NCI-H446 (cell line): ENCODE measurements at regions not wholly inside any gene's neighbourhood (a gene's known extent, or its start where the extent isn't known, plus 50 kb on each side); places are given as distances from the start of the nearest gene placed in this dataset.

Experiments
- DNase-seq, 2 experiments: peaks; one replicate each; lab custom pipeline; 2025; lab: John Stamatoyannopoulos, UW

DNA sequence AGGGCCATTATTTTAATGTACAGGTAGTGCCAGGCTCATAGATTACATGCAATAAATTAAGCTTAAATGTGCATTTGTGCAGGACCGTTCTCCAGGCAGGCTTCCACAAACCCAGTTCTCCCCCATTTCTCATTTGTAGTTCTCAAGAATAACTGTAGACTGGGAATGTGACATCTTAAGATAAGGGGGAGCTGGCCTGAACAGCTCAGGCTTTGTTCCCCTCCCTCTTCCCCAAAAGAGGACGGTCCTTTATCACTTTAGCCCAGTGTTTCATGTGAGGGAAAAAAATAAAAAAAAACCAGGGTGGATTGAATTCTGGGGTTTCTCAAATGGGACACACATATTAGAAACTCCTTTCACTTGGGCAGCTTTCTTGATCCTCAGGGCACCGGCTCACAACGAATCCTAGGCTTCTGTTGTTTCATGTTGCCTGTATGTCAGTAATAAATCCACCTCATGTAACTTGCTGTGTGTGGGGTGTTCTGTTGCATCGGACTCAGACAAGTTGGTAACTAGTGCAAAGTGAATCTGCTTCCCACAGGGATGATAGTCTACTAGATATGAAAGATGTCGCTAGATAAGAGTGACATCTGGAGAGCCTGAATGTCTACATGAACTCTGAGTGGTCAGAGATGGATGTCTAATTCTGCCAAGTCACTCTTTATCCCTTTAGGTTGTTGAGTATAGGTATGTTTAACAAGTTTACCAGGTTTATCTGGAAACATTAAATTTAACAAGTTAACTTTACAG lies 2030.6 kb upstream of the NUDT12 start:
- no peak for DNase-seq

- DNase-seq, result no peak
Observed at GRCh38 chr5:105587963-105588662, 2025.5 kb upstream of the NUDT12 start.

- DNase-seq, result peak; percentile 3 to 76
Observed at GRCh38 chr5:105581988-105582690, 2019.5 kb upstream of the NUDT12 start.

DNA sequence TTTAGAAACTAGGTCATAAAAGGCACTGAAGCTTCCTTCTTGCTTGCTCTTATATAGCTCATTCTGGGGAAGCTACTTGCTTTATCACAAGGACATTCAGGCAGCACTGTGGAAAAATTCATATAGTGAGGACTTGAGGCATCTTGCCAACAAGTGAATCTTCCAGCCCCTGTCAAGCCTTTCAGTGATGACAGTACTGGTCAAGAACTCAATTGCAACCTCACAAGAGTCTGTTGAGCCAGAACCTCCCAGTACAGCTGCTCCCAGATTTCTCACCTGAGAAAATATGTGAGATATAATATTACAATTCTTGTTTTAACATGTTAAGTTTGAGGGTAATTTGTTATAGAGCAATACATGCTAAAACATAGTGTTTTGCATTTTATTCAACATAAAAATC lies 2011.0 kb upstream of the NUDT12 start:
- DNase-seq, result peak in 1 of 2 experiments; percentile 33

GRCh38 chr5:105565531-105565930 lies 2002.9 kb upstream of the NUDT12 start:
- DNase-seq, result no peak

DNA sequence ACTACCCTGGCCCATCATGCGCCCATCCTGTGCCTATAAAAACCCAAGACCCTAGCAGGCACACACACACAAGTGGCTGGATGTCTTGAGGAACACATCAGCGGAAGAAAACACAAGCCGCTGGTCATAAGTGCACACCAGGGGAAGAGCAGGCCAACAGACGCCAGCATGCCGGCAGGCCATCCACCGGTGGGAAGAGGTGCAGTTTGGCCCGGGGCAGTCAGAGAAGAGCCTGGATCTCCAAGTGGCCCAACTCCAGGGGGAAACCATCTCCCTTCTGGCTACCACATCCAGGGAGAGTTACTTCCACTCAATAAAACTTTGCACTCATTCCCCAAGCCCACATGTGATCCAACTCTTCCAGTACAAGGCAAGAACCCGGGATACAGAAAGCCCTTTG lies 2001.3 kb upstream of the NUDT12 start:
- no peak for DNase-seq

GRCh38 chr5:105554568-105555169 lies 1992.1 kb upstream of the NUDT12 start:
- no peak for DNase-seq

GRCh38 chr5:105544300-105544699 lies 1981.7 kb upstream of the NUDT12 start:
- no peak for DNase-seq

GRCh38 chr5:105536675-105537074 lies 1974.1 kb upstream of the NUDT12 start:
- DNase-seq, result no peak

DNA sequence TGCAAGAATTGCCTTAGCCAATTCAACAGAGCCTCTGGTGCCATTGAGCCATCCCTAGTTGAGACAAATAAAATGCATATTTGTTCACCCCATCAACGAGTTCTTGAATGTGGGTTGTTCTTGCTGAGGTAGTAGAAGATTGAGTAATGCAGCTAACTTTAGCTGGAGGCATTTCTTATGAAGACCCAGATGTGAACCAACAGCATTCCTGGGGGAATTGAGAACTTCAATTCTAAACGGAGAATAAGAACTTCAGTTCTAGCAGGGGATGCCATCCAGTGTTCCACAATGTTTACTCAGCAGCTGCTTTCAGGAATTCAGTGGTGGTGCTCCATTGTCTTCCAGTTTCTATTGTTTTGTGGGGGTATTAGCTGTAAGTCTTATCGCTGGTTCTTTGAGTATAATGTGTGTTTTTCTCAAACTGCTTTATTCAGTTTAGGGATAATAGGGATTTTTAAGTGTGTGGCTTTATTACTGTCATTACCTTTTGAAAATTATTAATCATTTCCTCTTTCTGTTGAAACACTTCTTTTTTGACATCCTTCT lies 1968.2 kb upstream of the NUDT12 start:
- no peak for DNase-seq

GRCh38 chr5:105529851-105530250 lies 1967.3 kb upstream of the NUDT12 start:
- DNase-seq, result no peak

- no peak for DNase-seq
Observed at GRCh38 chr5:105508519-105508918, 1945.9 kb upstream of the NUDT12 start.

DNA sequence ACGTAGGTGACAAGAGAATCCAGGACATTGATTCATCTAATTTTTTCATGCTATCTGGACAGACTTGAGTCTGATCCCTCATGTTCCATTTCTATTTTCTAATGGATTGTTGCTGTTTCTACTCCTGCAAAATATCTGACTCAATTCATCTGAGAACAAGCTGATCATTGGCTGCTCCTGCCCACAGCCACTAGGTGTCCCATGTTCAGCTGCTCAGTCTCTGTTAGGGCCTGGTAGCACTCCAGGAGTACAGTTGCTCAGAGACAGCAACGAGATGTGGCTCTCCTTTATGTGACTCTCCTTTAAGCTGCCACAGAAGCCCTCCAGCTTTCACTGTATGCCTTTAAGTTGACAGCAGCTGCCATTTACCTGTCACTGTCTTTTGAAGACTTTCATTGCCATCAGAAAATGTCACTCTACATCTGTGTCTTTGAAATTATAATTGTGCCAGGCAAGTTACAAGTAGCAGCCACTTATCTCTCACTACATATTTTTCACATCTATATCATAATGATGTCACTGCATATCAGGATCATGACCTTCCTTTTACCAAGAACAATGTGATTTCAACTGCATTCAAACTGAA lies 1944.2 kb upstream of the NUDT12 start:
- no peak for DNase-seq

GRCh38 chr5:105503950-105504349 lies 1941.4 kb upstream of the NUDT12 start:
- no peak for DNase-seq

DNA sequence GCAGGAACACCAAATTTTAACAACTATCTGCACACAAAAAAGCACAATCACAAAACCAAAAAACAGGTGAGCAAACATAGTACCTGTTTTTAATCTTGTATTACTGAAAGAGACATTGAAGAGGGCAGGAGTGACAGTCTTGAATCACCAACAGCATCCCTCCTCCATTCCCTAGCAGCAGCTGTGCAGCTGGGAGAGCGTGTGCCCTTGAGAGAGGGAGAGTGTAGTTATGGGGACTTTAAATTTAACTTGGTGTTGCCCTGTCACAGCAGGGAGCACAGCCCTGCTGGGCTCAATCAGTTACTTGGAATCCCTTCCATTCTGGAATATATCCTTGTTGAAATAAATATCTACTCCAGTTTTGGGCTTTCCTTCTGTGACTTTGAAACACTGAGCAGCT lies 1938.7 kb upstream of the NUDT12 start:
- DNase-seq, result no peak

DNA sequence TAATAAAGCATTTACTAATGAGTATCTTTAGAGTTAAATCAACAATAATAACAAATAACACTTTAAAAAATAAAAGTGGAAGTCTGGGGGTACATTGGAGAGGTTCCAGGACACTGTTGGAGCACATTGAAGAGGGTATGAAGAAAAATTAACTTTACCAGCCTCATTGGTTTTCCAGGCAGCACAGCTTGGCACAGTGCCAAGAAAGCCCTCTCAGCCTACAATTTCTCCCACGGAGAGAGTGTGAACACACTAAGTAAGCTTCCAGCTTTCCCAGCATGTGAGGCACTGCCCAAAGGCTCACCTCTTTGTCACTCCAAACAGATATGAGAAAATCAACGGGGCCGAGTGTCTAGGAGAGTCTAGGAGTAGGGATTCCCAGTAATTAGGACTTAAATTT lies 1912.8 kb upstream of the NUDT12 start:
- peak in 1 of 2 experiments; percentile 32 for DNase-seq

- no peak for DNase-seq
Observed at GRCh38 chr5:105462377-105462776, 1899.8 kb upstream of the NUDT12 start.

DNA sequence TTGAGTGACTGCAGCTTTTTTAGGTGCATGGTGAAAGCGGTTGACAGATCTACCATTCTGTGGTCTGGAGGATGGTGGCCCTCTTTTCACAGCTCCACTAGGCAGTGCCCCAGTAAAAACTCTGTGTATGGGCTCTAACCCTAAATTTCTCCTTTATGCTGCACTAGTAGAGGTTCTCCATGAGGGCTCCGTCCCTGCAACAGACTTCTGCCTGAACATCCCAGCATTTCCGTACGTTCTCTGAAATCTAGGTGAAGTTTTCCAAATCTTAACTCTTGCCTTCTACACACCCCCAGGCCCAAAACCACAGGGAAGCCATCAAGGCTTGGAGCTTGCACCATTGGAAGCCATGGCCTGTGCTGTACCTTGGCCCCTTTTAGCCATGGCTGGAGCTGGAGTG lies 1898.1 kb upstream of the NUDT12 start:
- DNase-seq, result no peak

DNA sequence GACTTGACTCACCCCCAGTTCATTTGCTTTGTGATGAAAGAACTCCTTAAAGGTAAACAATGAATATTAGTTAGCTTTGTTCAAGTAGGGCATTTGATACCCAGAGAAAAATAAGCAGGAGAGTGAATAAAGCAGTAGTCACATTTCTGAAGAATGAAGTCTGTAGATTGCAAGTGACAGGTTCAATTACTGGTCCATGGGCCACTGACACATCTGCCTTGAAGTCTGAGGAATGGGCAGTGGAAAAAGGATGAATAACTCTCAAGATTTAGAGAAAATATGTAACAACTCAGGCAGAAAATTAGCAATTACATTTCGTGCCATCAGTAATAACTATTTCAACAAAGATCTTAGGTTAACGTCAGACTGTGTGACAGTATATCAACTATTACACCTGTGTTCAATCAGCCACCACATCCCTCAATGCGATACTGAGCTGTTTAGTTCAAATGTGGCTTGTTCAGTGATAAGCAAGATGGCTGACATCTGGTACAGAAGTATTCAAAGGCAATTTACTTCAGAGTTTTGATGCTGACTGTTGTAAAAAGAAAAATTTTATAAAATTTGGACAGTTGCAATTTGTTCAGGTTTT lies 1890.7 kb upstream of the NUDT12 start:
- no peak for DNase-seq

- no peak for DNase-seq
Observed at GRCh38 chr5:105448271-105448670, 1885.7 kb upstream of the NUDT12 start.

GRCh38 chr5:105430516-105430915 lies 1867.9 kb upstream of the NUDT12 start:
- no peak for DNase-seq
